ENCODE measurements at regions not wholly inside any gene's neighbourhood (a gene's known extent, or its start where the extent isn't known, plus 50 kb on each side); places are given as distances from the start of the nearest gene placed in this dataset.

DNA sequence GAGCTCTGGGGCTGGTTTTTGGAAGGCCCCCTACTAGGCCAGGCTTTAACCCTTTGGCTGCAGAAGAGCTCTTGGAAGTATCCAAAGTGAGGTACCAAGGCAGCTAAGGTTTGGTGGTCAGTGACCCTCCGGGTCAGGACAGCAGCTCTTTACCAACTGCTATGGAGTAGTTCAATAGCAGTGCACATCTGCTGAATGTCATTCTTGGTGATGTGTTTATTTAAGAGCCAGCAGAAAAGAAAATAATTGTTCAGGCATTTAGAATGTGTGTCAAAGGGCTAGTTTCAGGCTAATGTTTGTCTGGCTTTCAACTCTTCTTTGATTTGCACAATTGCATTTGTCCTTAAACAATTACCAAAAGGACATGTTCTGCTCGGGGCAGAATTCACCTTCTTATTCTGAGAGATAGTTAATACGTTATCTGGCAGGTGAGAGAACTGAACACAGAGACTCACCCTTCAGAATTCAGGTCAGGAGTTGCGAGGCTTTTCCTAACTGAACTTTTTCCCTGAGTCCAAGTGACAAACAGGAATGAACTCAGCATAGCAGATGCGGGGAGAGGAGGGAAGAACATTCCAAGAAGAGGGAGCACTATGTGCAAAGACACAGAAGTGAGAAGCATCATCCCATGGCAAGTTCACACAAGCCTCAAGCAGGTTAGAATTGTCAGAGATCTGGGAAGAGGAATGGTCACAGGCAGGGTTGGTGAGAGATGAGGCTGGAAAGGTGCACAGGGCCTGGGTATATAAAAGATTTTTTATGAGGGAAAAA lies 556.7 kb upstream of the TLE4 start:
- H3K4me3 ChIP-seq (ENCODE audit: extremely low read depth in 1 of 4, insufficient read depth in 2 of 4, low read depth in 3 of 4, low read length in 4 of 4) = no peak overlapping the region
- no peak for FAIRE-seq
- H3K23me2 ChIP-seq (ENCODE audit: low read depth, low read length) = no peaks in the 10 kb centered on the region
- no peaks in the 10 kb centered on the region for H3K79me2 ChIP-seq (ENCODE audit: control insufficient read depth in 1 of 2, insufficient read depth in 2 of 2, low read length in 2 of 2)
- no peak overlapping the region for H3K23ac ChIP-seq (ENCODE audit: insufficient read length)
- no peak overlapping the region for H2BK120ac ChIP-seq (replicated peaks; ENCODE audit: low read depth, low read length)
- H3K79me1 ChIP-seq (ENCODE audit: low read depth, low read length) = no peaks in the 10 kb centered on the region
- no peak overlapping the region for H2AK5ac ChIP-seq (ENCODE audit: low read depth, low read length)
- H4K5ac ChIP-seq (ENCODE audit: insufficient read length, low read depth, low read length) = no peak overlapping the region
- H2BK12ac ChIP-seq (ENCODE audit: low read depth, low read length) = no peak overlapping the region
- H4K8ac ChIP-seq (ENCODE audit: extremely low read depth, insufficient read depth, low read length) = no peak overlapping the region
- no peak overlapping the region for H2BK5ac ChIP-seq (ENCODE audit: low read depth, low read length)
- H3K4me1 ChIP-seq (replicated peaks in 1 of 4; ENCODE audit: control insufficient read depth in 3 of 4, insufficient read depth in 4 of 4, low read length in 3 of 4) = peaks cover 0 to 3% (median 0%) of the 10 kb centered on the region in 4 experiments; a peak in 2 of 7 replicates
- no peaks in the 10 kb centered on the region for H4K20me1 ChIP-seq (replicated peaks in 1 of 2; ENCODE audit: control insufficient read depth in 1 of 2, insufficient read depth in 2 of 2, low read length in 2 of 2)
- H3K4ac ChIP-seq (replicated peaks; ENCODE audit: insufficient read length, low read depth, low read length) = no peak overlapping the region
- no peak for DNase-seq (ENCODE audit: low read depth in 1 of 2, low spot score in 2 of 2)
- no peak overlapping the region for H2BK15ac ChIP-seq (ENCODE audit: low read length)
- no peak overlapping the region for H3K56ac ChIP-seq (replicated peaks; ENCODE audit: insufficient read length, low read depth, low read length)
- H2BK20ac ChIP-seq (ENCODE audit: low read length) = no peak overlapping the region
- 89% methylated on average over 5 of the region's 5 CpGs; no CpG with 5 or more reads in 1 of the 2 experiments for WGBS, 2 experiments (ENCODE audit: extremely low coverage in 1 of 2, insufficient coverage in 1 of 2, insufficient read length in 1 of 2, insufficient replicate concordance in 2 of 2, low coverage in 1 of 2, low lambda C conversion rate in 2 of 2, missing lambda C conversion rate in 1 of 2)
- no peak overlapping the region for H3K4me2 ChIP-seq (ENCODE audit: insufficient read depth in 1 of 2, low read depth in 2 of 2, low read length in 2 of 2)
- H3K9ac ChIP-seq (replicated peaks in 1 of 4; ENCODE audit: extremely low read depth in 1 of 4, low read depth in 3 of 4, low read length in 3 of 4) = no peak overlapping the region
- no peaks in the 10 kb centered on the region for H3K9me3 ChIP-seq (ENCODE audit: insufficient read depth in 2 of 2, low read depth in 1 of 2, low read length in 1 of 2)
- H3K36me3 ChIP-seq (ENCODE audit: control insufficient read depth in 2 of 4, insufficient read depth in 4 of 4, low read length in 3 of 4) = no peaks in the 10 kb centered on the region
- no peak overlapping the region for H3K14ac ChIP-seq (ENCODE audit: insufficient read length)
- no peak overlapping the region for H3K18ac ChIP-seq (ENCODE audit: extremely low read depth, low read length)
- POLR2A ChIA-PET (ENCODE audit: partially characterized antibody) = no interaction called here
- no peak overlapping the region for H4K91ac ChIP-seq (replicated peaks; ENCODE audit: insufficient read length, low read length)
- H3K27me3 ChIP-seq (replicated peaks in 1 of 4; ENCODE audit: control insufficient read depth in 3 of 4, extremely low read depth in 1 of 4, insufficient read depth in 3 of 4, low read length in 3 of 4) = no peaks in the 10 kb centered on the region; a peak in 1 of 7 replicates
- CTCF ChIA-PET (ENCODE audit: partially characterized antibody) = no interaction called here
- no peak overlapping the region for H3K27ac ChIP-seq (ENCODE audit: low read depth, low read length)
- no peak for TF ChIP-seq PHF8 (conservative IDR thresholded peaks at IDR 0.05; ENCODE audit: low read depth, low read length)
- TF ChIP-seq CHD2 (IDR thresholded peaks at IDR 0.05; ENCODE audit: low read length) = no peak
- H2AFZ ChIP-seq (ENCODE audit: low read length) = no peak overlapping the region
